ENCODE measurements at regions not wholly inside any gene's neighbourhood (a gene's known extent, or its start where the extent isn't known, plus 50 kb on each side); places are given as distances from the start of the nearest gene placed in this dataset.

GRCh38 chr5:133736512-133736911, 124.2 kb upstream of the FSTL4 start:
- DNase-seq (ENCODE audit: low read depth), result no peak

GRCh38 chr5:133735346-133735745, 123.0 kb upstream of the FSTL4 start:
- DNase-seq (ENCODE audit: low read depth), result no peak

GRCh38 chr5:133734916-133735315, 122.6 kb upstream of the FSTL4 start:
- no peak for DNase-seq (ENCODE audit: low read depth)

GRCh38 chr5:133732536-133732935, 120.2 kb upstream of the FSTL4 start:
- DNase-seq (ENCODE audit: low read depth), result no peak

DNA sequence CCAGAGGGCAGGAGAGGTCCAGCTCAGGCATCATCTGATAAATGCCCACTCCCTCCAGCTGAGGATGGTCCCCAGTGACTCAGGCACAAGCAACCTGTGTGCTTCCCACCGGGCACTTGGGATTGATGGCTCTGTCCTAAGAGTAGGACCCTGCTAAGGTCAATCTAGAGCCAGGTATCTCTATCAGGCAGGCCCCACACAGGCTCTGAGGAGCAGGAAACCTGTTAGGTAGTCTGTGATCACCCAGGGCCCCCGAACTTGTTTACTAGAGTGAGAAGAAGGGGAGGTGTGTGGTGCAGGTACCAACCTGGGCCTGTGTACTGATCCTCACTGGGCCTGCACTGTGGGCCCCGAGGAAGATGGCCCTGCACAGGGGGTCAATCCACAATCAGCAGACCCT, 119.6 kb upstream of the FSTL4 start:
- no peak for DNase-seq (ENCODE audit: low read depth)

DNA sequence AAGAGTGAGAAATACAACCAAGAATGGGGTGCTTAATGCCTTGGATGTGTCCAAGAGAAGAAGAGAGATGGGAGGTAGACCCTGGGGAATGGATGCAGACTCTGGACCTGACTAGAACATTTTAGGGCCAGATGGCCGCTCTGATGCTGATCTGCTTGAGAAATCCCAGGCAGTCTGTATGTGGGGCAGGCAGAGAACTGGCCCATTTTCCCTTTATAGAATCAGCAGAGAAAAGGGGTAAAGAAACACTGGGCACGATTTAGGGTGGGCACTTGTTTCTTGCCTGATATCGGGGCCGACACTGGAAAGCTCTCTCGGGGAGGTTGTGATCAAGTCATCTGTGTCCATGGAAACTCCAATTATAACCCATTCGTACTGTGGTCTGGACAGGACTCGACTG, 118.5 kb upstream of the FSTL4 start:
- DNase-seq (ENCODE audit: low read depth), result no peak

GRCh38 chr5:133730346-133730745, 118.0 kb upstream of the FSTL4 start:
- DNase-seq (ENCODE audit: low read depth), result no peak

DNA sequence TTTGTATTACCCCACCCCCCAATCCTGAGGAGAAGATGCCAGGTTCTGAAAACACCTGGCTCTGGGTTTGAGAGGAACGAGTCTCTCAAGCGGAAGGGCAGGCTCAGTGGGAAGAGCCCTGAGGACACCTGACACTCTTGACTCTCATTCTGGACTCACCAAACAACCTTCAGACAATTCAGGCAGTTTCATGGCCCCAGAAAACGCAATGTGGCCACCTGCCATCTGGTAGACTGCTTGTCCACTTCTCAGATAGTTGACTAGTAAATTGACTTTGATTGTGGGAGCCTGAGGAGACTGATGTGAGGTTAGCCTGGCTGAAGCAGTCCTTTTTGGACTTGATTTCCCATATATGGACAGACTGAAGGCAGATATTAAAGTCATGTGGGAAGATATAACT, 117.5 kb upstream of the FSTL4 start:
- no peak for DNase-seq (ENCODE audit: low read depth)

GRCh38 chr5:133728475-133728874, 116.1 kb upstream of the FSTL4 start:
- no peak for DNase-seq (ENCODE audit: low read depth)

- no peak for DNase-seq (ENCODE audit: low read depth)
These were observed 115.3 kb upstream of the FSTL4 start for GRCh38 chr5:133727636-133728035.

DNA sequence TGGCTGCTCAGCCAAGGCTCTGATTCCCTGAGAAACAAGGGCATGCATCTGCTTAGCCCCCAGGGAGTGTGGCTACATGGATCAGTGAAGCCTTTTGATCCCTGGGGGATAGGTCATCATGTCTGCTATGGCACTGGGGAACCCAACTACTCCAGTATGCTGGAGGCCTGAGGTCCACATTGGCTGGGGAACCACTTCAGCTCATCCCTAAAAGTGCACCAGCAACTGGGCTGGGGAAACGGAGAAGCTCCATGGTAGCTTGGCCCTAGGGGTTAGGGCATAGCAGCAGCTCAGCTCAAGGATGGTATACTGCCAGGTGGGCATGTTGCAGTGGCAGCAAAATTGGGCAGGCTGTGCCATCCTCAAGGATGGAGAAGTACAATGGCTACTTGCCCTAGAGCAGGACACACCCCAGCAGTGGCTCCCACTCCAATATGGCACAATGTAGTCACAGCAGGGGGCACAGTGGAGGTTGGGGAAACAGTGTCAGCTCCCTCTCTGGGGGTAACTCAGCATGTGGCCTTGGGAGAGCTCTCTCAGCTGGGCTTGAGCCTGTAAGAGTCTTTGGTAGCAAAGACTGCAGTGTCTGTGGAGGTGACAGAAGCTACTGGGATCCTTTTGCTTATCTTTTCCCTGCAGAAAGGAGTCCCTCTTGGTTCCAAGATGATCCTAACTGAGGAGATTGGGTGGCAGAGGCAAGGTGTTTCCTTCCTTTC, 111.5 kb upstream of the FSTL4 start:
- no peak for DNase-seq (ENCODE audit: low read depth)

GRCh38 chr5:133723126-133723525, 110.8 kb upstream of the FSTL4 start:
- no peak for DNase-seq (ENCODE audit: low read depth)

DNA sequence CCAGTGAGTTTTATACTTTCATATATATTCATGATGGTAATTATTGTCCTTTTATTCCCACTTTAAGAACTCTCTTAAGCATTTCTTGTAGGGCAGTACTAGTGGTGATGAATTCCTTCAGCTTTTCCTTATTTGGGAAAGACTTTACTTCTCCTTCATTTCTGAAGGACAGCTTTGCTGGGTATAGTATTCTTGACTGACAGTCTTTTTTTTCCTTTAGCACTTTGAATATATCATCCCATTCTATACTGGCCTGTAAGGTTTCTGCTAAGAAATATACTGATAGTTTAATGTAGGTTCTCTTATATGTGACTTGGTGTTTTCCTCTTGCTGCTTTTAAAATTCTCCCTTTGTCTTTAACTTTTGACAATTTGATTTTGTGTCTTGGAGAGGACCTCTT, 109.0 kb upstream of the FSTL4 start:
- DNase-seq (ENCODE audit: low read depth), result no peak

DNA sequence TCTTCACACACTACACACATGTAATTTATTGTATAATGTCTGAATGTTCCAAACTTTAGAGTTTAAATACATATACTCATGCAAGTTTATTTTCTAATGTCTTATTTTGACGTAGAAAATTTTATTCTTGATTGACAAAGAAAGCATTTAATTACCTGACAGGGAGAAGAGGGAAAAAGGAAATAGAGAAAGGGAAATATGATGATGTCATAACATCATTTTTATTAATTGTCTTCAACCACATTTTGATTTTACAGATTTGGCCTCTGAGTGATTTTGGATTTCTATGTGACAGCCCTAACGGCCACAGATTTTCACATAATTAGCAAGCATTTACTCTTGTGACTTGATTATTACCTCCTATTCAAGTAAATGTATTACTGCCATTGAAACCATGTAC, 106.1 kb upstream of the FSTL4 start:
- DNase-seq (ENCODE audit: low read depth), result no peak

GRCh38 chr5:133716532-133717183, 104.3 kb upstream of the FSTL4 start:
- no peak for DNase-seq (ENCODE audit: low read depth)

DNA sequence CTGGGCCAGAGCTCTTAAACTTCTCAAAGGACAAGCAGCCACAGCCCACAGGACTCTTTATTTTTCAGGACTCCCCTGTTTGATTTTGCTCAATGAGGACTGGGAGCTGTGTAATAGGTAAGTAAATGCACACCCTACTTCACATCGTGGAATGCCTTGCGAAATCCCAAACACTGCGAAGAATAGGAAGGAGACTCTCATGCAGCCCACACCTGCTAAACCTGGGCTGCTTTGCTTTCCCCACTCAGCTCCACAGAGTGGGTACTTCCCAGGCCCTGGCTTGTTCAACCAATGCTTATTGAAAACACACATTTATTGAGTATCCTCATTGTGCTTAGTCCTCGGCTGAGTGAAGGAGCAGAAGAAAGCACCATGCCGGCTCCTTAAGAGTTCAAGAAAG, 103.3 kb upstream of the FSTL4 start:
- no peak for DNase-seq (ENCODE audit: low read depth)

DNA sequence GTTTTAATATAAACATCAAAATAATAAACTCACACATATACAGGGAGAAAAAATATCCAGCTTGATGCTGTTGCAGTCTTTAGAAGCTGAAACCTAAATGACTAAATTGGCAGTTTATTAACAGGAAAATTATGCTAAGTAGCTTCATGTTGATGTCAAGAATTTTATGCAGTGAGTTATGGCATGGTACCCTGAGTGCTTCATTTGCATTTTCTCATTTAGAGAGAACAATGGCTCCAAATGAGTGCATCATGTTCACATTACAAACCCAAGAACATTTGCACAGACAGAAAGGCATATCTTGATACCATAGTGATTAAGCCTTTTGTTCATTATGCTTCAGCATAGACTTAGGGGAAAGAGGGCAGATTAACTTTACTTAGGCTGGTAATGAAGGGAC, 102.9 kb upstream of the FSTL4 start:
- no peak for DNase-seq (ENCODE audit: low read depth)

GRCh38 chr5:133714161-133714915, 102.0 kb upstream of the FSTL4 start:
- DNase-seq (ENCODE audit: low read depth), result no peak

- DNase-seq (ENCODE audit: low read depth), result no peak
These were observed 101.4 kb upstream of the FSTL4 start for GRCh38 chr5:133713751-133714150.

- no peak for DNase-seq (ENCODE audit: low read depth)
These were observed 100.9 kb upstream of the FSTL4 start for GRCh38 chr5:133713209-133713608.

DNA sequence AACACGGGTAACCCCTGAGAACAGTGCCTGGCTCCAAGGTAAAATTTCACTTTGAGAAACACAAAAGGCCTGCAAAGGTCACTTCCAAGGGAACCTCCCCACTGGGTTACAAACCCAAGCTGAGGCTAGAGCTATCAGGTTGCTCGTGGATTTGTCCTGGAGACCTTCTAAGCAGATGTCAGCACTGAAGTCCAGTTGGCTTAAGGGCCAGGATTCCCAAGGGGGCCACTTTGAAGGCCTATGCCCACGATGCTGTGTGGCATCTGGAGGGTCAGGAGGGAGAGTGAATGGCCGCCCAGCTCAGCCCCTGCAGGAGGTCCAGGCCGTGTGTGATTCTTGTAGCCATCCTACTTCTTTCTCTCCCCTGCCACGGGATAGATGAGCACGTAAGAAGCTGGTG, 100.2 kb upstream of the FSTL4 start:
- DNase-seq (ENCODE audit: low read depth), result no peak

DNA sequence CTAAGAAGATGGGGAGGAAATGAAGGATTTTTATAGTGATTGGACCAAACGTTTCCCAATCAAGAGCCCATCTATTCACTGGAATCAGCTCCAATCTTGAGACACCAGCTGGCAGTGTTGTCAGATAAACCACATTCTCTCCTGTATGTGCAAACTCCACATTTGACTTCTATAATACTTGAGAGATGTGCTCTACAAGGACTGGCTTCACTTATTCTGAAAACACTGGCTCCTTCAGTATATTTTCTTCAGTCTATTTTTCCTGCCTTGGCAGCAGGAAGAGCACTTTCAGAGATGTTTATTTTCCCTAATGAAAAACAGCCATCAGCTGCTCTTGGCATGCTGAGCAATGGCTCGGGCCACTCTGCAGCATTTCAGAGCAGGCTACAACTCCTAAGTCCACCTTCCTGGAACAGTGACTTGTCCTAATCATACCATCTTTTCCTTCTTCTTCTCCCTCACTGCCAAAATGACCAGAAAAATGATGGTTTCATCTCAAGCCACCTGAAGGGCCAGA, 96.9 kb upstream of the FSTL4 start:
- no peak for DNase-seq (ENCODE audit: low read depth)

DNA sequence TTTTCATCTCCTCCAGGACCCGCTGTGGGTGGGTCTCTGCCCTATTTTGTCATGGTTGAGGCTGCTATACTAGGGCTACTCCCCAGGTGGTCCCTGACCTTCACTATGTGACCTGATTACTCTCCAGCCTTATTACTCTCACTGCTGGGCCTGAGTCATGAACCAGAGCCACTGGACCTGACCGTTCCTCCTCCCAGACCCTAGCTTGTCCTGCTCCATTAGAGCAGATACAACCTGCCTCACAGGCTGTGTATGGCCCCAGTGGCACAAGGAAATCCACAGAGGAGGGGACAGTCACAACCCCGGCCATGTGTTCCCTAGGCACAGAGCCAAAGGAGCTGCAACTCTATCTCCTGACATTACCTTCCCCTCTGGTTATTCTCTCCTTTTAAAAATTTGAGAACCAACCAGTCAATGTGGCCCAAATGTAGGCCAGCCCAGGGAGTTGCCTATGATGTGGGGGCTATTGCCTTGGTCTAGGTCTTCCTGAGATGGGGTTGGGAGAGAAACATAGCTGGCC, 96.0 kb upstream of the FSTL4 start:
- no peak for DNase-seq (ENCODE audit: low read depth)

Data from stimulated activated CD8-positive, alpha-beta memory T cell treated with anti-CD3 and anti-CD28 coated beads, Interleukin-12 subunit alpha, Interleukin-12 subunit beta, amount 100 ng/mL, for 1 hour (primary cell).